NCI-H345 treated with DMSO at 0.1 percent for 48 hours (cell line): ENCODE measurements at regions not wholly inside any gene's neighbourhood (a gene's known extent, or its start where the extent isn't known, plus 50 kb on each side); places are given as distances from the start of the nearest gene placed in this dataset.

Source experiments
- DNase-seq: peaks from one replicate; lab custom pipeline; 2025; ENCODE audit not compliant: unreplicated experiment; lab: John Stamatoyannopoulos, UW

DNA sequence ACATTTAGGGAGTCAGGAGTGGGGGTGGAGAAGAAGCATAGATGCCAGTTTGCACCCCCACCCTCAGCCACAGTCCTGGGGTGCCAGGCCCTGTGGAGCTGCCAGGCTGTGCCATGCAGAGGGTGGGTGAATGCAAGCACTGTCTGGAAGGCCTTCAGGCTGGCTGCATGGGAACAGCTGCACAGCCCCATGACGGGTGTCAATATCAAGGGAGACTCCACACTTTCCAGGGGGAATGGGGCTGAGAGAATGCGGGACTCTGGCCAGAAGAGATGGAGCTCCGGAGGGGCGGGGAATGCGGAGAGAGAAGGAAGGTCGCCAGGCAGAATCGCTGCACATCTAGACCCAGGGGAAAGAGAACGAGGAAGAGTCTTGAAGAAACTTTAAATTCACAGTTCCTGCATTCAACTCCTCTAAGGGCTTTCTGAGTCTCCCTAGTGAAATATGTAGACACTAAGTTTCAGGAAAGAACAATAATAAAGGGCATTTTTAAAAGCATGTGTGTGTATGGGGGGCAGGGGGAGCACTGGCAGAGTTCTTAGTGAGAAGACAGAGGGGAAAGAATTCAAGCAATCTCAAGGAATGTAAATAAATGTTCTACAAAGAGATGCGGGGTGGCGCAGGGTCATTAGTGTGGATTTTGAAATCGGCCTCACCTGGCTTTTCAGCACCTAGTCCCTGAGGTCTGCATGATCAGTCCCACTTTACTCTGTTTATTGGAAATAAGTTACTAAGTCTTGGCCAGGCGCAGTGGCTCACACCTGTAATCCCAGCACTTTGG lies 59.1 kb downstream of the BOD1 start:
- DNase-seq, result no peak

- no peak for DNase-seq
These were observed 60.1 kb downstream of the BOD1 start for GRCh38 chr5:173556142-173557028.

GRCh38 chr5:173554989-173555705 lies 61.3 kb downstream of the BOD1 start:
- DNase-seq, result no peak

DNA sequence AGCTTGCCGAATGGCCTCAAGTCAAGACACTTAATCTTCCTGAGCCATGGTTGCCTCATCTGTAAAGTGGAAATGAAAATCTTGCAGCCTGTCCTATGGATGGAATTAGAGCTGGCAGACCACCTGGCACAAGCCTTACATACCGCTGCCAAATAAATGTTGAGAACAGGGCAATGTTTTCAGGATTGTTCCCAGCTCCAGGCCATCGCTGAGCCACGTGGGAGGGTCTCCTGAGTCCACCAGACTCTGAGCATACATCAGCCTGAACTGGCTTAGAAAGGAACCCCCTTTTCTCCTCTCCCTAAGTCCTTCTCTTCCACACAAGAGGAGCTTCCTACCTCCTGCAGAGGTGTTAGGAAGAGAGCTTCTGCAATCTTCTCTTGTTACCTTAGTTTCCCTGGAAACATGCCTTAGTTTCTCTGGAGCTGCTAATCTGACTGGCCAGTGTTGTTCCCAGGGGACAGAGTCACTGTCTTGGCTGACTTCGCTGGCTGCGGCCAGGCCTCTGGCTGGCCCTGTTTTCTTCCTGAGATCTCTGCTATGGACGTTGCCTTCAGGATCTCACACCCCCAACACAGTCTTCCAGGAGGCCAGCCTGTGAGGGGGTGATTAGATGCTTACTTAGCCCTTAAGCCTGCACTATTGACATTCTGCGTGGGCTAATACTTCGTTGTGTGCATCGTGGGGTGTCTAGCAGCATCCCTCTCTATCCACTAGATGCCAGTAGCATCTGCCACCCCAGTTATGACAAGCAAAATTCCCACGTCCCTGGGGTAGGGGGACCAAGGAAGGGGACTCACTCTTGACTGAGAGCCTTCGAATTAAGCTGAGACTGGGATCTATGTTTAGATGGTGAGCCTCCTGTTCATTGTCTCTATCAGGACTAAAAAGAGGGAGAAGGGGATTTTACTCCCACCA lies 62.2 kb downstream of the BOD1 start:
- DNase-seq, result no peak

DNA sequence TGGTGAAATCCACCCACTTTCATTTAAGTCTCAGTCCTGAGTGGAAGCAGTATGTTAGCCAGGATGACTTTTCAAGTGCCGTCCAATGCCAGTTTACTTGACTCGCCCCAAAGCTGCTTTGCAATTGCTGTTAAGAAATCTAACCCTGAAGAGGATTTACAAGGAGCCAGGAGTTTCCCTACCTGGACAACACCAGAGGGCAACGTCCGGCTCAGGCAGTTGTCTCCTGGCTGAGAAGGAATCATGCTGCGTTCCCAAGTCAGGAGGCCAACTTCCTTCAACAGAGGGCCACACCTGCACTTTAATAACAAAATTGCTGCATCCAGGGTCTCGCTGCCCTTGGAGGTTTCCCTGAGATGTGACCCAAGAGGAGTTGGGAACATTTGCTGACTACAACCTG lies 65.8 kb downstream of the BOD1 start:
- no peak for DNase-seq

GRCh38 chr5:173549644-173550043 lies 66.8 kb downstream of the BOD1 start:
- no peak for DNase-seq

- DNase-seq, result no peak
These were observed 68.9 kb downstream of the BOD1 start for GRCh38 chr5:173547579-173547978.

- no peak for DNase-seq
These were observed 73.5 kb downstream of the BOD1 start for GRCh38 chr5:173542964-173543363.

DNA sequence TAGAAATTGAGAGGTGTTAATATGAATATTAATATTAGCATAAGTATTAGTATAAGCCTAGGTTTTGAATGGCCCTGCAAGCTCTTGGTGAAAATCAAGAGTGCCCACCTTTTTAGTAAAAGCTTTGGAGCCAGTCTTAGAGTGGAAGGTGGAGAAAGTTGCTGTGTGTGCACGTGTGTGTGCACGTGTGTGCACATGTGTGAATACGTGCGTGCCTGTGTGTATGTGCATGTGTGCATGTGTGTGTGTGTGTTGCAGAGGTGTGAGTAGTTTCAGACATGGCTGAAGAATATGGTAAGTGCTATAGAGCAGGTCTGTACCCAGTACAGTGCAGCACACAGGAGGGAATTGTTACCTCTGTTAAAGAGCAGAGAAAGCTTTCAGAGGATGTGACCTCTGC lies 74.3 kb downstream of the BOD1 start:
- DNase-seq, result no peak

- DNase-seq, result no peak
These were observed 77.8 kb downstream of the BOD1 start for GRCh38 chr5:173538654-173539053.

- DNase-seq, result no peak
These were observed 78.4 kb downstream of the BOD1 start for GRCh38 chr5:173538018-173538417.

DNA sequence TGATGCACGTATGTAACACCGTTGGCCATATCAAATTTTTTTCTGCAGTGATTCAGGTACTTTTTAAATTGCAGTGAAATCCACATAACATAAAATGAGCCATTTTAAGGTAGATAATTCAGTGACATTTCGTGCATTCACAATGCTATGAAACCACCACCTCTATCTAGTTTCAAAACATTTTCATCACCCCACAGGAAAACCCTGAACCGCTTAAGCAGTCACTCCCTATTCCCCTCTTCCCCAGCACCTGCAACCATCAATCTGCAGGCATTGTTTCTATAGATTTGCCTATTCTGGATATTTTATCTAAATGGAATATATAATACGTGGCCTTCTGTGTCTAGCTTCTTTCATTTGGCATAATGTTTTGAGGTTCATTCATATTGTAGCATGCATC lies 79.2 kb downstream of the BOD1 start:
- no peak for DNase-seq

DNA sequence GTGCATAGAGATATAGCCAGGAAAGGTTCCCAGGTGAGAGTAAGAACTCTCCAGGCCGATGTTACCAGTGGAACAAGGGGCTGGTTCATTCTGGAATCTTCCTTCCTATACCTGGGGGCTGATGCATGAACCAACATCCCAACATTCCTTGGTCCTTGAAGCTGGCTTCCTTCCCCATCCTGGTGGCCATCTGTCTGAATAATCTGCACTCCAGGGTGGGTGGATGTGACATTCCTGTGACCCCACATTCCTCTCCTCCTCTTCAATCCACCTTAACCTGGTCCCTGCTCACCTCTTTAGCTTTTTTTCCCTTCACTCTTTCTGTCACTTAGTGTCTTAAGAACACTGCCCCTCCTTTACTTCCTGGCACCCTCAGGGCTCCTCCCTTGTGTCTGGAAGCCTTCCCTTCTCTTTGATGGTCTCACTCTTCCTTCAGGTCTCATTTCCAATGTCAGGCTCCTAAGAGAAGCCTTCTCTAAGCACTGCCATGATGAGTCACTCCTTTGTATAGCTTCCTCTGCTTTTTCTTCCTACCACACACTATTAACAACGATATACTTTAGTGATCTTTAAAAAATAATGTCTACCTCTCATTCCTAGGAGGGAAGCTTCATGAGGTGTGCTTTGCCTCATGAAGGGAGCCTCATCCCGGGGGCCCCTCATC lies 80.3 kb downstream of the BOD1 start:
- DNase-seq, result no peak

DNA sequence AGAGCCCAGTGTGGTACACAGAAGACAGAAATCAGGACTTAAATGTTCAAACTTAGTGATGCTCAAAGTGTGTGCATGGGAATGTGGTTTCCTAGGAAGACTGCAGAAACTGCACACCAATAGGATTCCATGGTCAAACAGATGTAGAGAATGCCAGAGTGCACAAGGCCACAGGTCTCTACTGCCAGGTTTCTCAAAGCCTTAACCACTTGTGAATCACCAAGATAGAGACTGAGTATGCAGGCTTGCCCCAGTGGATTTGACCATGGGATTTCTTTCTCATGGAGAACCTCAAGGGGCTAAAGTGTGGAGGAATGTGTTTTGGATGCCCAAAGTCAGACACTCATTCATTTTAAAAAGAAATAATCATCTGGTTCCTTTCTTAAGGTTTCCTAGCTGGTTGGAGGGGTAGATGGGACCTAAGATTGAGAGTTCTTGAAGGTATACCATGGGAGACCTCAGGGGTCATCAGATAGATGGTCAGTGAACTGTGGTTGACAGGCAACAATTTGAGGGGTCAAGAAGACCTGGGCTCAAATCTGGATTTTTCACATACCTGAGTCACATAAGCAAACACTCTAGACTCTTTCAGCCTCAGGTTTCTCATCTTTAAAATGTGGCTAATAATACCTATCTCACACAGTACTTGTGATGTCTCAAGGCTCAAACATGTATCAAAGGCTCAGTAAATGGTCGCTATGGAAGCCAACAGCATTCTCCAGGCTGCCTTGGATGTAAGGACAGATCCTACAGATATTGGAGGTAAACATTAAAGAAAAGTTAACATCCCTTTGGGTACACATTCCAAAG lies 81.1 kb downstream of the BOD1 start:
- no peak for DNase-seq

DNA sequence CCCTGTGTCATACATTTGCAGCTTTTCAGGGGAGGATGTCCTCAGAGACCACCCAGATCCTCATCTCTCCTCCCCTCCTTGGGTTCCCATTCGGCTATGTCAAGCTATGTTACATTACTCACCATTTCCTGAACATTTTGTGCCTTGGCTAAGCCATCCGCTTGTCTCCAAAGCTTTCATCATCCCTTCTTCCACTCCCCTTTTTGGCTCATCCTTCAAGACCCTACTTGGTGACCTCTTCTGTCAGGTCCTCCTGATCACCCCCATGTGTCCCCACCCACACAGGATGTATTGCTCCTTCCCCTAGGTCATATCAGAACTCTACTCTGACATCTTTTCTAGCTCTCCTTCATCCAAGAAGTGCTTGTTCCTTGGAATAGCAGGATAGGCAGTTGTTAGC lies 81.8 kb downstream of the BOD1 start:
- DNase-seq, result no peak

DNA sequence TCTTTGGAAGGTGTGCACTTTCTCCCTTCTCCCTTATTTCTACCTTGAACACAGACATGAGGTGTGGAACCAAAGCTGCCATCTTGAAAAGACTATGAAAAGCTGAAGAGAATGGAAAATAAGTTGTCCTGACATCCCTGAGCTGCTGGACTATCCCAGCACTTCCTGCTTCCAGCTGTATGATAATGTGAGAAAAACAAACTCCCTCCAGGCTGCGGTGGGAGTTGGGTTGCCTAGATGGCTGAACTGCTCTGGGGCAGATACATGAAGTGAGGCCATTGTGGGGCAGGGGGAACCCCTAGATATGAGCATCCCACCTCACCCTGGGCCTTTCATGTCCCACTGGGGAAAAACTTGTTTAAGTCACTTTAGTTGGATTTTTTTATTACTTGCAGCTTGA lies 82.4 kb downstream of the BOD1 start:
- DNase-seq, result no peak

DNA sequence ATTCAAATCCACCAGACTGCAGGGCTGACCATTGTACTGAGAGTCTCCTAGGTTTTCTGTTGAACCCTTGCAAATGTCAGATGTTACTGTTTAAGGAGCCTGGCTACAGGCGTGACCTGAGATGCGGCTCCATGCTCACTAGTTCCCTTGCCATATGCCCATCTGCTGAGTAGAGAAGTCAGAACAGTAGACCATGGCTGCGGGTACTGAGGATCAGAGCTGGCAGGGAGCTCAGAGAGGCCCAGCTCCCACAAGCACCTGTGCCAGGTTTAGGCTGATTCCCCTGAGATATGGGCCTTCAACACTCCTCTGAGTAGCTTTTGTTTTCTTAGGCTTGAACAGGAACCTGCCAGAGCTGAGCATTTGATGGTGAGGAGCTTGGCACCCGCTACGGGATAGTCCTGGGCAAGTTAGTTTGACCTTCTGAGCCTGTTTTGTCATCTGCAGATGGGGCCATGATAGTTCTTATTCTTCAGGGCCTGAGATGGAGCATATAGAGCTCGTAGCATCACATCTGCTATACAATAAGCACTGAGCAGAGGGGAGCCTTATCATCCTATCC lies 83.7 kb downstream of the BOD1 start:
- no peak for DNase-seq

- no peak for DNase-seq
These were observed 84.6 kb downstream of the BOD1 start for GRCh38 chr5:173531863-173532262.

- no peak for DNase-seq
These were observed 85.9 kb downstream of the BOD1 start for GRCh38 chr5:173530547-173530946.
